GM12864 (cell line): ENCODE measurements at regions not wholly inside any gene's neighbourhood (a gene's known extent, or its start where the extent isn't known, plus 50 kb on each side); places are given as distances from the start of the nearest gene placed in this dataset.

Experiments used
- DNase-seq: peaks from one replicate; pipeline ENCODE4 v3.0.0-alpha.2; 2011; ENCODE audit warnings: low read depth
- H3K4me3 ChIP-seq: 2 replicates; pipeline ENCODE4 v1.5.1; 2011; ENCODE audit warnings: mild to moderate bottlenecking, low read depth, low read length, control low read depth
- CTCF ChIP-seq: IDR thresholded peaks from 2 replicates; pipeline ENCODE4 v1.5.1; 2011; ENCODE audit warnings: low read depth, mild to moderate bottlenecking, moderate library complexity, low read length, control low read depth, inconsistent platforms; ENCODE audit errors: missing control alignments

GRCh38 chr12:19647806-19648556 is 208.7 kb downstream of the AEBP2 start:
- no peak for DNase-seq

GRCh38 chr12:19648591-19648990 is 209.3 kb downstream of the AEBP2 start:
- H3K4me3 ChIP-seq = no peak overlapping the region
- DNase-seq = no peak
- no peak for TF ChIP-seq CTCF

More at GRCh38 chr12:19647806-19648556, 208.7 kb downstream of the AEBP2 start:
- H3K4me3 ChIP-seq = no peak overlapping the region
- no peak for TF ChIP-seq CTCF

DNA sequence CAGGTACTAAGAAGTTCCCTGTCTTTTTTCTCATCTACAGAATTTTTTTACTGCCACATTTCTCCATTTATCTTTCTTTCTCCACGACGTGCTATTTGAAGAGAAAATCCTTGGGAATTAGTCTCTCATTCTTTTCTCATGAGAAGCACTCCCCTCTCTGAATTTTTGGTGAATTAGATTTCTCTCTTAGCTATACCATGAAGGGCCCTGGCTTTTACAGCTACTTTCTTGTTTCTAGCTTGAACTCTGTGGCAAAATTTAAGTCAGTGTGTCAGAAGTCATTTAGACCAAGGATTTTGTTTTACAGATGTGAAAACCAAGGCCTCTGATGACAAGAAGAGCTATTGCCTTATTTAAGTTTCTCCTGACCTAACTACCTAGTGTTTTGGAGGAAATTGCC is 213.1 kb downstream of the AEBP2 start:
- no peak for DNase-seq
- no peak overlapping the region for H3K4me3 ChIP-seq
- no peak for TF ChIP-seq CTCF

- no peak for TF ChIP-seq CTCF
- no peak overlapping the region for H3K4me3 ChIP-seq
- DNase-seq = no peak
Observed at GRCh38 chr12:19654650-19655376, 215.5 kb downstream of the AEBP2 start.

- no peak overlapping the region for H3K4me3 ChIP-seq
- no peak for DNase-seq
- TF ChIP-seq CTCF = no peak
Observed at GRCh38 chr12:19657118-19657731, 217.9 kb downstream of the AEBP2 start.

- TF ChIP-seq CTCF = no peak
- DNase-seq = no peak
- no peak overlapping the region for H3K4me3 ChIP-seq
Observed at GRCh38 chr12:19657732-19658130, 218.4 kb downstream of the AEBP2 start.
